GM12891 (cell line): ENCODE measurements at regions not wholly inside any gene's neighbourhood (a gene's known extent, or its start where the extent isn't known, plus 50 kb on each side); places are given as distances from the start of the nearest gene placed in this dataset.

Experiments used
- POLR2A ChIP-seq: IDR thresholded peaks from 2 replicates; pipeline ENCODE4 v1.6.1; 2011; ENCODE audit warnings: low read depth, low read length, control low read depth
- POLR2AphosphoS5 ChIP-seq: IDR thresholded peaks from 2 replicates; pipeline ENCODE4 v1.6.1; 2011; ENCODE audit warnings: low read depth, low read length, control low read depth
- POU2F2 ChIP-seq: IDR thresholded peaks from 2 replicates; pipeline ENCODE4 v1.6.1; 2011; ENCODE audit warnings: low read depth, mild to moderate bottlenecking, control low read depth, low read length, moderate library complexity
- SPI1 ChIP-seq: IDR thresholded peaks from 2 replicates; pipeline ENCODE4 v1.6.1; 2011; ENCODE audit warnings: low read depth, low read length, control low read depth
- TAF1 ChIP-seq: IDR thresholded peaks from 2 replicates; pipeline ENCODE4 v1.6.1; 2011; ENCODE audit warnings: low read depth, low read length, control low read depth

- TF ChIP-seq POLR2AphosphoS5 (no peak), POLR2A (no peak), POU2F2 (no peak), TAF1 (no peak), SPI1 (no peak)
These were observed 271.7 kb downstream of the HTR1A start for GRCh38 chr5:63690546-63690945.
